ENCODE measurements at regions not wholly inside any gene's neighbourhood (a gene's known extent, or its start where the extent isn't known, plus 50 kb on each side); places are given as distances from the start of the nearest gene placed in this dataset.

GRCh38 chr14:85276161-85276978 is 253.6 kb upstream of the FLRT2 start:
- no peak overlapping the region for H3K4me3 ChIP-seq (ENCODE audit: low read depth, low read length)
- DNase-seq (ENCODE audit: low read depth): no peak

- no peak for DNase-seq (ENCODE audit: low read depth)
- no peak overlapping the region for H3K4me3 ChIP-seq (ENCODE audit: low read depth, low read length)
Measured at GRCh38 chr14:85276979-85277228, 253.0 kb upstream of the FLRT2 start.

DNA sequence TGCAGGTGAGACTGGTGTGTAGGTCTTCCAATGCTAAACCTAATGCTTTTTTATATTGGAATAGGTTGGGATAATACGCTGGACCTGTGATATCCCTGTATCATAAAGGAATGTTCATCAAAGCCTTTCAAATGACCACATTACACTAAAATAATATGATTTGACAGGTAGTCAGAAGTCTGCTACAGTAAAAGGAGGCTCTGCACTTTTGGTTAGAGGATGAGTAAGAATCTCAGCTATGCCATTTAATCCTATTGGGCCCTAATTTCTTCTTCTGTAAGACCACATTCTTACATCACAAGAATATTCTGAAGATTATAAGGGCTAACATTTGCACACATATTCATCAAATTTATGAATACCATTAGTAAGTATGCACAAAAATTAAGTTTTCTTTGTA is 250.5 kb upstream of the FLRT2 start:
- DNase-seq (ENCODE audit: low read depth): no peak
- no peak overlapping the region for H3K4me3 ChIP-seq (ENCODE audit: low read depth, low read length)

GRCh38 chr14:85280074-85280473 is 249.9 kb upstream of the FLRT2 start:
- no peak overlapping the region for H3K4me3 ChIP-seq (ENCODE audit: low read depth, low read length)
- no peak for DNase-seq (ENCODE audit: low read depth)

GRCh38 chr14:85281921-85282320 is 248.0 kb upstream of the FLRT2 start:
- DNase-seq (ENCODE audit: low read depth): no peak
- H3K4me3 ChIP-seq (ENCODE audit: low read depth, low read length): no peak overlapping the region

GRCh38 chr14:85288041-85288440 is 241.9 kb upstream of the FLRT2 start:
- no peak overlapping the region for H3K4me3 ChIP-seq (ENCODE audit: low read depth, low read length)
- no peak for DNase-seq (ENCODE audit: low read depth)

- no peak for DNase-seq (ENCODE audit: low read depth)
- H3K4me3 ChIP-seq (ENCODE audit: low read depth, low read length): no peak overlapping the region
Measured at GRCh38 chr14:85291731-85292130, 238.2 kb upstream of the FLRT2 start.

DNA sequence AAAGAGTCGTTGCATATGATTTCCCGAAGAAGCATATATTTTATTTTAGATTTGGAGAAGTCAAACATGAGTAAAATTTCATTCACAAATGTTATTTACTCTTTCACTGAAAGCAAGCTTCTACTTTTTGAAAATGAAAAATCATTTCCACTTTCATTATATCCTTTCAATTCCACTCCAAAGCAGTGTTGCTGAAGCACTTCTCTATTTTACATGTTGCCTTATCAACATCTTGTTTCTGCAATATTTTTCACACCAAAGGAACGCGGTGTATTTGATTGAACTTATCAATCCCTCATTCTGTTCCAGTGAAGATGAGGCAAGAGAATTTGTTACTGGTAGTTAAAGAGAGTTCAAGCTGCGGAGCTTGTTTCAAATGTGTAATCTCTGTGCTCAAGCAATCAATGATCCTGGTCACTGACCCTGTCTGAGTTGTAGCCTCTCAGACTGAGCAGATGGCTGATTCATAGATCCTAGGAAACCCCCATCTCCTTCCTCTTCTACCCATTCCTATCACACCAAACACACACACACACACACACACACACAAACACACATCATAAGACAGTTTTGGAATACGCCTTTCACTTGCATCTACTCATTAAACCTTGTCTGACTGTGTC is 236.2 kb upstream of the FLRT2 start:
- DNase-seq (ENCODE audit: low read depth): no peak
- no peak overlapping the region for H3K4me3 ChIP-seq (ENCODE audit: low read depth, low read length)

GRCh38 chr14:85295318-85295717 is 234.6 kb upstream of the FLRT2 start:
- DNase-seq (ENCODE audit: low read depth): no peak
- H3K4me3 ChIP-seq (ENCODE audit: low read depth, low read length): no peak overlapping the region

GRCh38 chr14:85296456-85297210 is 233.3 kb upstream of the FLRT2 start:
- peak; percentile 57 for DNase-seq (ENCODE audit: low read depth)
- no peak overlapping the region for H3K4me3 ChIP-seq (ENCODE audit: low read depth, low read length)

DNA sequence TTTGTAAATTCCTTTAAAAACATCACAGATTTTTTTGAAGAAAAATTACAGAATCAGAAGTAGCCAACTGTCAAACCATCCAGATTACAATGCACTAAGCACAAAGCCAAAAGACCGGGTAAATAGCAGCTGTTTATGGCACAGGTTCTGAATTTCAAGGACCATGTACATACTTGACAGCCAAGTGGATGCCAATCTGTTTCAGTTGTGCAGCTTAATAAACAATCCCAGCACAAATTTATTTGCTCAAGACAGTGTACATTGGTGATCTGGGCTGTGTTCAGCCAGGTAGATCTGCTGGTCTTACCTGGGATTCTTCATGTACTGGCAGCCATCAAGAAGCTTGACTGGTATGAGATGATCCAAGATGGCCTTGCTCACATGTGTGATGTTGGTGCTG is 229.8 kb upstream of the FLRT2 start:
- H3K4me3 ChIP-seq (ENCODE audit: low read depth, low read length): no peak overlapping the region
- no peak for DNase-seq (ENCODE audit: low read depth)

GRCh38 chr14:85301506-85301905 is 228.4 kb upstream of the FLRT2 start:
- no peak for DNase-seq (ENCODE audit: low read depth)
- H3K4me3 ChIP-seq (ENCODE audit: low read depth, low read length): no peak overlapping the region

DNA sequence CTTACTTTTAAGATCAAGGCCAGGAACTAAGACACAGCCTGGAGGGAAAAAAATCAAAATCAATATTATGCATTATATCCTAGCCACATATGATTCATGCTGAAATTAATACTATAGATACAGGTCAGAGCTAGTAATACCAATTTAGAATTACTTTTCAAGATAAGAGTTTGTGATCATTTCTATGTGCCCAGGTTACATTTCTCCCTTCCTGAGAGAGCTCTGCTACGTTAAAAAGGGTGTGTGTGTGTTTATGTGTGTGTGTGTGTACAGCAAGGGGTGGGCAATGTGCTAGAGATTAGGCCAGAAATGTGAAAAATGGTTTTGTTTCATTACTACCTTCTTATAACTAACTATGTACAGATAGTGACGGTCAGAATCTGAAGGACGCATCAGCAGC is 223.9 kb upstream of the FLRT2 start:
- DNase-seq (ENCODE audit: low read depth): no peak
- no peak overlapping the region for H3K4me3 ChIP-seq (ENCODE audit: low read depth, low read length)

- DNase-seq (ENCODE audit: low read depth): no peak
- H3K4me3 ChIP-seq (ENCODE audit: low read depth, low read length): no peak overlapping the region
Measured at GRCh38 chr14:85308531-85309300, 221.2 kb upstream of the FLRT2 start.

DNA sequence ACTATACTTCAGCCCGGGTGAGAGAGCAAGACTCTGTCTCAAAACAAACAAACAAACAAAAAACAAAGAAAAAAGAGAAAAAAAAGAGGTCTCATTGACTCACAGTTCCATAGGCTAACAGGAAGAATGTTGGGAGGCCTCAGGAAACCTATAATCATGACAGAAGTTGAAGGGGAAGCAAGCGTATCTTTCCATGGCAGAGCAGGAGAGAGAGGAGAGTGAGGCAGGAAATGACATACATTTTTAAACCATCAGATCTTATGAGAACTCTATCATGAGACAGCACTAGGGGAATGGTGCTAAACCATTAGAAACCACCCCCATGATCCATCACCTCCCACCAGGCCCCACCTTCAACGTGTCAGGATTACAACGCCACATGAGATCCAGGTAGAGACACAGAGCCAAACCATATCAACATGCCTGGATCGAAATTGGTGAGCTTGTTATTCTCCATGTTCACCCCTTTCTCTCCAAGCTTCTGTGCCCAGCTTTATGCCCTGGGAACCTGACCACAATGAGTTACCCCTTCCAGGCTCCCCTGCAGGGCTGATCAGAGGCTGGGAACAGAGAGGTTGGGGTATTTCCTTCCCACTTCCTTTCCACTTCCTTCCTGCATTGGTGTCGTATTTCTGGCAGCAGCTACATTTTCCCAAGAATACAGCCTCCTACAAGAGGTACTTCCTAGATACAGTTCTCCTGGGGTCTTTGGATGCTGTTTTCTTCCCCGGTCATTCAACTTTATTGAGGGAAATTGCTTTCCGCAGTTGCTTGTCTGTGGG is 219.3 kb upstream of the FLRT2 start:
- DNase-seq (ENCODE audit: low read depth): no peak
- H3K4me3 ChIP-seq (ENCODE audit: low read depth, low read length): no peak overlapping the region

GRCh38 chr14:85313560-85314207 is 216.3 kb upstream of the FLRT2 start:
- no peak for DNase-seq (ENCODE audit: low read depth)
- no peak overlapping the region for H3K4me3 ChIP-seq (ENCODE audit: low read depth, low read length)

GRCh38 chr14:85315290-85315689 is 214.7 kb upstream of the FLRT2 start:
- no peak for DNase-seq (ENCODE audit: low read depth)
- H3K4me3 ChIP-seq (ENCODE audit: low read depth, low read length): no peak overlapping the region

DNA sequence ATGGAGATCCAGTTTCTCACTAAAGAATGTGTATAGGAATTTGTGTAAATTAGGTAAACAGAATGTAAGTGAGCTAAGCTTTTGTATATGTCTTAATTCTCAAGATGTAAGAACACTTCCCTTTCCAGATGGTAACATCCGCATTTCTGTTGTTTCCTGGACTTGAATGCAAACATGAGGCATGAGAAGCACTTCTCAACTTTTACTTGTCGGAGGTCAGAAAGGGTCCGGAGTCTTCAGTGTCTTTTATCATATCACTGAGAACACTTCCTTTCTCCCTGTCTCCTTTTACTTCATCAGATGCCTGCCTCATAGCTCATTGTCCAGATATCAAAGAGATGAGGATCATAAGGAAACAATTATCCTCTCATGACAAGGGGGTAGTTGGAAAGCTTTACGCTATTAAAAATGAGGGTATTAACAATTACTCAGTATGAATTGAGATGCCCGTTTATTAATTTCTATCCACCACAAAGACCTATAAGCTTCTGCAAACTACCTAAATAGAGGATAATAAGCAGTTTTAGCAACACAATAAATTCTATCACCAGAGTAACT is 214.1 kb upstream of the FLRT2 start:
- H3K4me3 ChIP-seq (ENCODE audit: low read depth, low read length): no peak overlapping the region
- DNase-seq (ENCODE audit: low read depth): no peak

Measured in skeletal muscle cell (primary cell).